Suprapubic skin (tissue), 4 donors: ENCODE measurements at regions not wholly inside any gene's neighbourhood (a gene's known extent, or its start where the extent isn't known, plus 50 kb on each side); places are given as distances from the start of the nearest gene placed in this dataset.

Source experiments
- DNase-seq, 2 donors: peaks; one replicate each; pipeline ENCODE4 v3.0.0-alpha.2; 2019; ENCODE audit warnings: low spot score in 2 of 2
- H3K27ac ChIP-seq: fragments of 200-600 bp; sonication (generic); one replicate; pipeline ENCODE4 v1.5.1; 2019
- H3K27me3 ChIP-seq: fragments of 200-600 bp; sonication (generic); one replicate; pipeline ENCODE4 v1.5.1; 2019
- H3K36me3 ChIP-seq: fragments of 200-600 bp; sonication (generic); one replicate; pipeline ENCODE4 v1.5.1; 2019
- H3K4me1 ChIP-seq: fragments of 200-600 bp; sonication (generic); one replicate; pipeline ENCODE4 v1.5.1; 2019
- H3K4me3 ChIP-seq: fragments of 200-600 bp; sonication (generic); one replicate; pipeline ENCODE4 v1.5.1; 2019; ENCODE audit warnings: mild to moderate bottlenecking
- H3K9me3 ChIP-seq: fragments of 200-600 bp; sonication (generic); one replicate; pipeline ENCODE4 v1.5.1; 2019
- CTCF ChIP-seq, 2 donors: fragments of 200-600 bp in 1 of 2; fragments of 450-650 bp in 1 of 2; sonication (generic) in 1 of 2; IDR thresholded peaks; one replicate each; pipeline ENCODE4 v1.5.1; 2016 to 2019; ENCODE audit warnings: antibody characterized with exemption in 2 of 2, mild to moderate bottlenecking in 1 of 2, moderate library complexity in 1 of 2
- EP300 ChIP-seq: sonication (generic); formaldehyde crosslinking; IDR thresholded peaks from one replicate; pipeline ENCODE4 v1.6.1; 2017; ENCODE audit warnings: antibody characterized with exemption
- POLR2A ChIP-seq, 2 donors: fragments of 450-650 bp; IDR thresholded peaks; one replicate each; pipeline ENCODE4 v1.6.1; 2017; ENCODE audit warnings: antibody characterized with exemption in 2 of 2, mild to moderate bottlenecking in 2 of 2, moderate library complexity in 2 of 2
- POLR2AphosphoS5 ChIP-seq, 3 donors: sonication (generic); formaldehyde crosslinking; IDR thresholded peaks; one replicate each; pipeline ENCODE4 v1.6.1; 2017; ENCODE audit warnings: antibody characterized with exemption in 3 of 3
- WGBS: methylation state at CpG from one replicate; pipeline ENCODE4 v1.1.5; 2018; 5-methylcytosine and 5-hydroxymethylcytosine counted together

GRCh38 chr9:14401911-14402310, 88.0 kb upstream of the NFIB start:
- 89% methylated on average over 2 of the region's 2 CpGs for WGBS
- no peaks in the 10 kb centered on the region for H3K27me3 ChIP-seq
- no peak for DNase-seq
- H3K4me3 ChIP-seq = no peak overlapping the region
- peaks cover 11% of the 10 kb centered on the region for H3K4me1 ChIP-seq
- no peaks in the 10 kb centered on the region for H3K36me3 ChIP-seq
- no peak overlapping the region for H3K27ac ChIP-seq
- TF ChIP-seq POLR2A (IDR thresholded peaks at IDR 0.05) (no peak), CTCF (IDR thresholded peaks at IDR 0.05) (no peak), EP300 (no peak), POLR2AphosphoS5 (IDR thresholded peaks at IDR 0.05) (no peak)
- no peaks in the 10 kb centered on the region for H3K9me3 ChIP-seq

GRCh38 chr9:14400658-14400995, 86.7 kb upstream of the NFIB start:
- Histone ChIP-seq H3K4me3 (no peak overlapping the region), H3K9me3 (no peaks in the 10 kb centered on the region), H3K27me3 (no peaks in the 10 kb centered on the region), H3K4me1 (peaks cover 11% of the 10 kb centered on the region), H3K36me3 (no peaks in the 10 kb centered on the region), H3K27ac (no peak overlapping the region)
- DNase-seq = peak; percentile 72 to 79
- 53% methylated on average over 6 of the region's 6 CpGs for WGBS
- peak in 1 of 3 donors; percentile 34 for TF ChIP-seq POLR2AphosphoS5 (IDR thresholded peaks at IDR 0.05)
- TF ChIP-seq POLR2A (IDR thresholded peaks at IDR 0.05) = no peak
- peak; percentile 7 to 27 for TF ChIP-seq CTCF (IDR thresholded peaks at IDR 0.05)

- H3K27ac ChIP-seq = no peak overlapping the region
- WGBS = 43% methylated on average over 5 of the region's 5 CpGs
- peaks cover 11% of the 10 kb centered on the region for H3K4me1 ChIP-seq
- no peak for DNase-seq
- no peaks in the 10 kb centered on the region for H3K27me3 ChIP-seq
- no peaks in the 10 kb centered on the region for H3K9me3 ChIP-seq
- no peak overlapping the region for H3K4me3 ChIP-seq
- H3K36me3 ChIP-seq = no peaks in the 10 kb centered on the region
- peak in 1 of 3 donors; percentile 18 for TF ChIP-seq POLR2AphosphoS5 (IDR thresholded peaks at IDR 0.05)
- TF ChIP-seq CTCF (IDR thresholded peaks at IDR 0.05) = no peak
- TF ChIP-seq EP300 = no peak
These were observed 86.1 kb upstream of the NFIB start for GRCh38 chr9:14399756-14400657.

- Histone ChIP-seq H3K9me3 (no peaks in the 10 kb centered on the region), H3K27ac (no peak overlapping the region), H3K36me3 (no peaks in the 10 kb centered on the region), H3K4me3 (no peak overlapping the region), H3K27me3 (no peaks in the 10 kb centered on the region), H3K4me1 (peaks cover 11% of the 10 kb centered on the region)
- WGBS = 92% methylated on average over 8 of the region's 8 CpGs
- TF ChIP-seq POLR2A (IDR thresholded peaks at IDR 0.05) (no peak), CTCF (IDR thresholded peaks at IDR 0.05) (no peak), EP300 (no peak), POLR2AphosphoS5 (IDR thresholded peaks at IDR 0.05) (no peak)
- no peak for DNase-seq
These were observed 84.5 kb upstream of the NFIB start for GRCh38 chr9:14398473-14398872.

- Histone ChIP-seq H3K9me3 (peaks cover 5% of the 10 kb centered on the region), H3K27ac (no peak overlapping the region), H3K36me3 (no peaks in the 10 kb centered on the region), H3K4me3 (no peak overlapping the region), H3K4me1 (peaks cover 11% of the 10 kb centered on the region), H3K27me3 (no peaks in the 10 kb centered on the region)
- WGBS = 90% methylated on average over 5 of the region's 5 CpGs
- TF ChIP-seq POLR2AphosphoS5 (IDR thresholded peaks at IDR 0.05) (no peak), POLR2A (IDR thresholded peaks at IDR 0.05) (no peak), CTCF (IDR thresholded peaks at IDR 0.05) (no peak), EP300 (no peak)
- DNase-seq = no peak
These were observed 82.2 kb upstream of the NFIB start for GRCh38 chr9:14396171-14396570.
